Progenitor cell of endocrine pancreas (in vitro differentiated cells): ENCODE measurements at regions not wholly inside any gene's neighbourhood (a gene's known extent, or its start where the extent isn't known, plus 50 kb on each side); places are given as distances from the start of the nearest gene placed in this dataset.

Experiments
- DNase-seq: peaks from one replicate; pipeline ENCODE4 v3.0.0; 2021; ENCODE audit warnings: low spot score; ENCODE audit not compliant: unreplicated experiment
- H3K27ac Mint-ChIP-seq: 2 replicates; pipeline ENCODE4 v1.8.0; 2021; ENCODE audit warnings: mild to moderate bottlenecking, moderate library complexity, mixed read lengths
- H3K27me3 Mint-ChIP-seq: 2 replicates; pipeline ENCODE4 v1.8.0; 2021; ENCODE audit warnings: mixed read lengths
- H3K36me3 Mint-ChIP-seq: 2 replicates; pipeline ENCODE4 v1.8.0; 2022; ENCODE audit warnings: mixed read lengths; ENCODE audit not compliant: insufficient read depth
- H3K4me1 Mint-ChIP-seq: 2 replicates; pipeline ENCODE4 v1.8.0; 2021; ENCODE audit warnings: low read depth, mixed read lengths
- H3K4me3 Mint-ChIP-seq: 2 replicates; pipeline ENCODE4 v1.8.0; 2021; ENCODE audit warnings: low read depth, mild to moderate bottlenecking, moderate library complexity, mixed read lengths
- H3K9me3 Mint-ChIP-seq: 2 replicates; pipeline ENCODE4 v1.8.0; 2021; ENCODE audit warnings: low read depth, mixed read lengths
- CTCF ChIP-seq: fragments of 200-600 bp; sonication (generic); IDR thresholded peaks from one replicate; pipeline ENCODE4 v1.5.0; 2021; ENCODE audit warnings: antibody characterized with exemption, mild to moderate bottlenecking; ENCODE audit not compliant: unreplicated experiment

GRCh38 chr4:135239964-135240363 is 1038.4 kb upstream of the PABPC4L start:
- Mint-ChIP-seq H3K4me3 (no peak overlapping the region), H3K27ac (no peak overlapping the region), H3K27me3 (no peaks in the 10 kb centered on the region), H3K4me1 (no peaks in the 10 kb centered on the region), H3K36me3 (no peaks in the 10 kb centered on the region), H3K9me3 (no peaks in the 10 kb centered on the region)
- no peak for DNase-seq
- no peak for TF ChIP-seq CTCF

GRCh38 chr4:135238940-135239339 is 1037.4 kb upstream of the PABPC4L start:
- H3K9me3 Mint-ChIP-seq = no peaks in the 10 kb centered on the region
- H3K27me3 Mint-ChIP-seq = no peaks in the 10 kb centered on the region
- no peaks in the 10 kb centered on the region for H3K4me1 Mint-ChIP-seq
- H3K27ac Mint-ChIP-seq = no peak overlapping the region
- no peak for TF ChIP-seq CTCF
- no peak overlapping the region for H3K4me3 Mint-ChIP-seq
- DNase-seq = no peak
- no peaks in the 10 kb centered on the region for H3K36me3 Mint-ChIP-seq

- no peaks in the 10 kb centered on the region for H3K27me3 Mint-ChIP-seq
- no peak for DNase-seq
Measured at GRCh38 chr4:135236048-135236447, 1034.5 kb upstream of the PABPC4L start.

GRCh38 chr4:135227842-135228241 is 1026.3 kb upstream of the PABPC4L start:
- no peak for TF ChIP-seq CTCF
- Mint-ChIP-seq H3K4me3 (no peak overlapping the region), H3K27me3 (no peaks in the 10 kb centered on the region), H3K36me3 (no peaks in the 10 kb centered on the region), H3K4me1 (no peaks in the 10 kb centered on the region), H3K9me3 (peaks cover 3% of the 10 kb centered on the region), H3K27ac (no peak overlapping the region)
- DNase-seq = no peak

More at GRCh38 chr4:135236048-135236447, 1034.5 kb upstream of the PABPC4L start:
- H3K4me1 Mint-ChIP-seq = no peaks in the 10 kb centered on the region
- H3K36me3 Mint-ChIP-seq = no peaks in the 10 kb centered on the region
- TF ChIP-seq CTCF = no peak
- H3K4me3 Mint-ChIP-seq = no peak overlapping the region
- no peaks in the 10 kb centered on the region for H3K9me3 Mint-ChIP-seq
- H3K27ac Mint-ChIP-seq = no peak overlapping the region

GRCh38 chr4:135225551-135225950 is 1024.0 kb upstream of the PABPC4L start:
- H3K27me3 Mint-ChIP-seq = no peaks in the 10 kb centered on the region

More at GRCh38 chr4:135225551-135225950, 1024.0 kb upstream of the PABPC4L start:
- Mint-ChIP-seq H3K36me3 (no peaks in the 10 kb centered on the region), H3K4me1 (no peaks in the 10 kb centered on the region), H3K4me3 (no peak overlapping the region), H3K9me3 (peaks cover 3% of the 10 kb centered on the region), H3K27ac (no peak overlapping the region)
- no peak for DNase-seq
- TF ChIP-seq CTCF = no peak
